ENCODE measurements at regions not wholly inside any gene's neighbourhood (a gene's known extent, or its start where the extent isn't known, plus 50 kb on each side); places are given as distances from the start of the nearest gene placed in this dataset.
"Not testable (repeated sequence)": the region's sequence is repeated elsewhere in the genome, so short reads cannot be mapped to it uniquely, and the experiment has no call there.

GRCh38 chr15:32506787-32507186 is 51.4 kb upstream of the GOLGA8O start:
- H3K4me2 ChIP-seq; DNase-seq (ENCODE audit: low read depth in 1 of 2, low spot score in 1 of 2); FAIRE-seq; H3K4me1 ChIP-seq; POLR2A ChIA-PET; H3K27ac ChIP-seq; CTCF ChIA-PET; H3K9me3 ChIP-seq; H3K4me3 ChIP-seq; ATAC-seq: not testable (repeated sequence)
- WGBS (ENCODE audit: missing lambda C conversion rate): no CpG with 5 or more reads among the region's 2 CpGs

DNA sequence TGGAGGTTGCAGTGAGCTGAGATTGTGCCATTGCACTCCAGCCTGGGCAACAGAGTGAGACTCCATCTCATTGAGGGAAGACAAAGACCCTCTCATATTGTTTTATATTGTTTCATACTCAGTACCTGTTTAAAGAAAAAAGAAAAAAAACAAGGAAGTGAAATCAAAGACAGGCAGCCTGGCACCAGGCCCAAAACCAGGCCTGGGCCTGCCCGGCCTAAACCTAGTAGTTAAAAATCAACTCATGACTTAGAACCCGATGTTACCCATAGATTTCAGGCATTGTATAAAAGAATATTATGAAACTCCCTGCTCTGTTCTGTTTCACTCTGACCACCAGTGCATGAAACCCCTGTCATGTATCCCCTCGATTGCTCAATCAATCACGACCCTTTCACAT is 50.2 kb upstream of the GOLGA8O start:
- FAIRE-seq; H3K27ac ChIP-seq; H3K4me3 ChIP-seq; CTCF ChIA-PET; DNase-seq (ENCODE audit: low read depth in 1 of 2, low spot score in 1 of 2); H3K4me2 ChIP-seq; POLR2A ChIA-PET; H3K4me1 ChIP-seq; H3K9me3 ChIP-seq; ATAC-seq: not testable (repeated sequence)
- no CpG with 5 or more reads among the region's 4 CpGs for WGBS (ENCODE audit: missing lambda C conversion rate)
